MM.1S (cell line): ENCODE measurements at regions not wholly inside any gene's neighbourhood (a gene's known extent, or its start where the extent isn't known, plus 50 kb on each side); places are given as distances from the start of the nearest gene placed in this dataset.

Experiments used
- CTCF ChIP-seq: fragments of 300-600 bp; sonication (generic); IDR thresholded peaks from 2 replicates; pipeline ENCODE4 v1.5.1; 2016; ENCODE audit warnings: antibody characterized with exemption, low read length, mixed read lengths
- EZH2 ChIP-seq: fragments of 300-600 bp; sonication (generic); optimal IDR thresholded peaks from 2 replicates; pipeline ENCODE3; 2017; ENCODE audit warnings: low read depth, mild to moderate bottlenecking, antibody characterized with exemption, low read length, mixed read lengths
- EZH2phosphoT487 ChIP-seq: fragments of 300-600 bp; sonication (generic); IDR thresholded peaks from 2 replicates; pipeline ENCODE4 v1.6.1; 2018; ENCODE audit warnings: antibody characterized with exemption, low read length

DNA sequence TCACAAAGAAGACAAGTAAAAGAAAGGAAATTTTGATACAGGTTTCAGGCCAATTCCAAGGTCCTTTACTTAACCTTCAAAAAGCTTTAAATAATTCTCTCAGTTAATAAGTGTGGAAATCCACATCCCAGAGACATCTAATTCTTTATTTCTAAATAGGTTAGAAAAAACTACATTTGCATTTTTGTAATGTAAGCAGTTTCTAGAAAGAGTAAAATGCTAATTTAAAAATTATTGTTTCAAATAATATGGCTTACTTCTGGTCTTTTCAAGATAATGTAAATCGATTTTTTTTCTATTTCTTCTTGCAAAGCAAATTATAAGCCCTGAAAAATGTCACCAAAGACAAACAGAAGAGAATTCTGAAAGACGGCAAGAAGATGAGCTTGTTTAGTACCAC is 180.4 kb upstream of the HHIP start:
- no peak for TF ChIP-seq CTCF
- no peak for TF ChIP-seq EZH2
- no peak for TF ChIP-seq EZH2phosphoT487
